ENCODE measurements at regions not wholly inside any gene's neighbourhood (a gene's known extent, or its start where the extent isn't known, plus 50 kb on each side); places are given as distances from the start of the nearest gene placed in this dataset.

GRCh38 chr11:134517115-134517514 is 105.1 kb upstream of the B3GAT1 start:
- H3K36me3 ChIP-seq (replicated peaks in 1 of 2; ENCODE audit: control insufficient read depth in 1 of 2, insufficient read depth in 2 of 2, low read length in 2 of 2), result no peaks in the 10 kb centered on the region
- intact Hi-C loops (cut with micrococcal nuclease; ENCODE audit: unreplicated experiment), result no loop called here
- ChIA-PET CTCF (ENCODE audit: low intra/inter-chr PET ratio, low total read pairs) (no interaction called here), POLR2A (no interaction called here)
- no peak overlapping the region for H3K9ac ChIP-seq (ENCODE audit: insufficient read depth, low read depth, low read length)
- no peaks in the 10 kb centered on the region for H4K20me1 ChIP-seq (ENCODE audit: insufficient read depth, low read length)
- H2AFZ ChIP-seq (ENCODE audit: low read length), result no peak overlapping the region
- TF ChIP-seq TERF1 (CRISPR knock-in tag; IDR thresholded peaks at IDR 0.05) (no peak), ZNF232 (CRISPR knock-in tag; IDR thresholded peaks at IDR 0.05; ENCODE audit: borderline replicate concordance) (no peak), ZFP36L1 (CRISPR knock-in tag; IDR thresholded peaks at IDR 0.05) (no peak), ZNF510 (CRISPR knock-in tag; IDR thresholded peaks at IDR 0.05; ENCODE audit: low read depth) (no peak), ZNF572 (CRISPR knock-in tag; IDR thresholded peaks at IDR 0.05) (no peak), CEBPB (IDR thresholded peaks at IDR 0.05; ENCODE audit: borderline replicate concordance, low read depth, low read length) (peak; percentile 68), SRF (IDR thresholded peaks at IDR 0.05; ENCODE audit: low read depth, low read length) (no peak)
- no peaks in the 10 kb centered on the region for H3K4me1 ChIP-seq (ENCODE audit: insufficient read depth, low read length)
- no peak overlapping the region for H3K4me3 ChIP-seq (replicated peaks in 1 of 3; ENCODE audit: insufficient read depth in 1 of 3, low read depth in 2 of 3, low read length in 3 of 3)
- BruUV-seq (replicated peaks), result no TSS peak
- WGBS (ENCODE audit: low lambda C conversion rate), result 46% methylated on average over 6 of the region's 6 CpGs
- FAIRE-seq (no peak), ATAC-seq (no peak), DNase-seq (ENCODE audit: low spot score) (no peak)
- in situ Hi-C loops (cut with HindIII; ENCODE audit: extremely low pct_ligation_motif_present, low pct_unique_long_range_greater_than_20kb), result no loop called here
- no peak overlapping the region for H3K4me2 ChIP-seq (ENCODE audit: low read depth, low read length)
- no peak overlapping the region for H3K27ac ChIP-seq (ENCODE audit: extremely low read length, insufficient read depth, low read length)
- H3K9me3 ChIP-seq (ENCODE audit: low read length), result no peaks in the 10 kb centered on the region
- no peaks in the 10 kb centered on the region for H3K79me2 ChIP-seq (ENCODE audit: insufficient read depth, low read length)
- peaks cover 12 to 45% of the 10 kb centered on the region in 2 experiments; a peak in 4 of 5 replicates for H3K27me3 ChIP-seq (ENCODE audit: control insufficient read depth in 1 of 2, insufficient read depth in 2 of 2, low read length in 2 of 2)

DNA sequence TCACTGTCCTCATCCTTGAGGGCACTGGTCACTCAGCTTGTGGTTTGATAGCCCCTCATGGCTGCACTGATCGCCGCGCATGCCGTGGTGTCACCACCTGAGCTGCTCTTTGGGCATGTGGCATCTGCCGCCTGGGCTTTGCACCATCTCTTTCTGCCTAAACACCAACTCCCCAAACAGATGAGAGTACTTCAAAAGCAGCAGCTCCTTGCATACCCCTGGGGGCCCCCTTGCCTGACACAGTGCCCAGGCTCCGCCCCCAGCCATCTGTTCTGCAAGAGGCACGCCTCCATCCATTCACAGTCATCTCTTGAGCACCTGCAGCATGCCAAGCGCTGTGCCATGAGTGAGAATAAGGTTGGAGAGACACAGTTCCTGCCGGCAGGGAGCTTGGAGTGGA is 104.5 kb upstream of the B3GAT1 start:
- Histone ChIP-seq H4K20me1 (ENCODE audit: insufficient read depth, low read length) (no peaks in the 10 kb centered on the region), H3K36me3 (replicated peaks in 1 of 2; ENCODE audit: control insufficient read depth in 1 of 2, insufficient read depth in 2 of 2, low read length in 2 of 2) (no peaks in the 10 kb centered on the region), H3K27me3 (ENCODE audit: control insufficient read depth in 1 of 2, insufficient read depth in 2 of 2, low read length in 2 of 2) (peaks cover 12 to 47% of the 10 kb centered on the region in 2 experiments; a peak in 4 of 5 replicates), H3K4me2 (ENCODE audit: low read depth, low read length) (no peak overlapping the region), H3K9ac (ENCODE audit: insufficient read depth, low read depth, low read length) (no peak overlapping the region), H3K4me1 (ENCODE audit: insufficient read depth, low read length) (no peaks in the 10 kb centered on the region), H3K4me3 (replicated peaks in 1 of 3; ENCODE audit: insufficient read depth in 1 of 3, low read depth in 2 of 3, low read length in 3 of 3) (no peak overlapping the region), H2AFZ (ENCODE audit: low read length) (no peak overlapping the region), H3K27ac (ENCODE audit: extremely low read length, insufficient read depth, low read length) (no peak overlapping the region), H3K9me3 (ENCODE audit: low read length) (no peaks in the 10 kb centered on the region), H3K79me2 (ENCODE audit: insufficient read depth, low read length) (no peaks in the 10 kb centered on the region)
- FAIRE-seq, result no peak
- no TSS peak for BruUV-seq (replicated peaks)
- intact Hi-C loops (cut with micrococcal nuclease; ENCODE audit: unreplicated experiment), result no loop called here
- in situ Hi-C loops (cut with HindIII; ENCODE audit: extremely low pct_ligation_motif_present, low pct_unique_long_range_greater_than_20kb), result no loop called here
- no peak for DNase-seq (ENCODE audit: low spot score)
- 5% methylated on average over 3 of the region's 9 CpGs for WGBS (ENCODE audit: low lambda C conversion rate)
- POLR2A ChIA-PET, result no interaction called here
- no peak for ATAC-seq
- CTCF ChIA-PET (ENCODE audit: low intra/inter-chr PET ratio, low total read pairs), result no interaction called here
- TF ChIP-seq, protein P1, sequence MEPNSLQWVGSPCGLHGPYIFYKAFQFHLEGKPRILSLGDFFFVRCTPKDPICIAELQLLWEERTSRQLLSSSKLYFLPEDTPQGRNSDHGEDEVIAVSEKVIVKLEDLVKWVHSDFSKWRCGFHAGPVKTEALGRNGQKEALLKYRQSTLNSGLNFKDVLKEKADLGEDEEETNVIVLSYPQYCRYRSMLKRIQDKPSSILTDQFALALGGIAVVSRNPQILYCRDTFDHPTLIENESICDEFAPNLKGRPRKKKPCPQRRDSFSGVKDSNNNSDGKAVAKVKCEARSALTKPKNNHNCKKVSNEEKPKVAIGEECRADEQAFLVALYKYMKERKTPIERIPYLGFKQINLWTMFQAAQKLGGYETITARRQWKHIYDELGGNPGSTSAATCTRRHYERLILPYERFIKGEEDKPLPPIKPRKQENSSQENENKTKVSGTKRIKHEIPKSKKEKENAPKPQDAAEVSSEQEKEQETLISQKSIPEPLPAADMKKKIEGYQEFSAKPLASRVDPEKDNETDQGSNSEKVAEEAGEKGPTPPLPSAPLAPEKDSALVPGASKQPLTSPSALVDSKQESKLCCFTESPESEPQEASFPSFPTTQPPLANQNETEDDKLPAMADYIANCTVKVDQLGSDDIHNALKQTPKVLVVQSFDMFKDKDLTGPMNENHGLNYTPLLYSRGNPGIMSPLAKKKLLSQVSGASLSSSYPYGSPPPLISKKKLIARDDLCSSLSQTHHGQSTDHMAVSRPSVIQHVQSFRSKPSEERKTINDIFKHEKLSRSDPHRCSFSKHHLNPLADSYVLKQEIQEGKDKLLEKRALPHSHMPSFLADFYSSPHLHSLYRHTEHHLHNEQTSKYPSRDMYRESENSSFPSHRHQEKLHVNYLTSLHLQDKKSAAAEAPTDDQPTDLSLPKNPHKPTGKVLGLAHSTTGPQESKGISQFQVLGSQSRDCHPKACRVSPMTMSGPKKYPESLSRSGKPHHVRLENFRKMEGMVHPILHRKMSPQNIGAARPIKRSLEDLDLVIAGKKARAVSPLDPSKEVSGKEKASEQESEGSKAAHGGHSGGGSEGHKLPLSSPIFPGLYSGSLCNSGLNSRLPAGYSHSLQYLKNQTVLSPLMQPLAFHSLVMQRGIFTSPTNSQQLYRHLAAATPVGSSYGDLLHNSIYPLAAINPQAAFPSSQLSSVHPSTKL (CRISPR knock-in tag; IDR thresholded peaks at IDR 0.05), result no peak
- TF ChIP-seq ZNF496 (CRISPR knock-in tag; IDR thresholded peaks at IDR 0.05; ENCODE audit: insufficient replicate concordance) (no peak), ZNF619 (CRISPR knock-in tag; IDR thresholded peaks at IDR 0.05) (no peak), MYC (CRISPR knock-in tag; IDR thresholded peaks at IDR 0.05; ENCODE audit: borderline replicate concordance) (no peak), ZNF543 (CRISPR knock-in tag; IDR thresholded peaks at IDR 0.05) (no peak), RFXAP (CRISPR knock-in tag; IDR thresholded peaks at IDR 0.05; ENCODE audit: borderline replicate concordance) (no peak), SOX6 (IDR thresholded peaks at IDR 0.05) (no peak), SOX6 (CRISPR knock-in tag; IDR thresholded peaks at IDR 0.05) (no peak), PRMT3 (CRISPR knock-in tag; IDR thresholded peaks at IDR 0.05; ENCODE audit: borderline replicate concordance, low read depth) (no peak), ZNF24 (IDR thresholded peaks at IDR 0.05) (no peak)
